ENCODE measurements at regions not wholly inside any gene's neighbourhood (a gene's known extent, or its start where the extent isn't known, plus 50 kb on each side); places are given as distances from the start of the nearest gene placed in this dataset.

DNA sequence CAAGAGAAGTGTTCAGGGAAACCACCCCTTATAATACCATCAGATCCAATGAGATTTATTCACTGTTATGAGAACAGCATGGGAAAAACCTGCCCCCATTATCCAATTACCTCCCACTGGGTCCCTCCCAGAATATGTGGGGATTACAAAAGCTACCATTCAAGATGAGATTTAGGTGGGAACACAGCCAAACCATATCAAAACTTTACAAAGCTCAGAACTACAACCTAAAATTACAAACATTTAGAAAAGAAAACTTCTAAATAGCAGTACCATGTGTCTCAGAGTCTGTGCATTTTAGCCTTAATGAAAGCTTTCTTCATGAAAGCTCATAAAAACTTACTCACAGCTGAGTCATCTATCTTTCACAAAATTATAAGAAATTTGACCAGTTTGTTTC, 1442.8 kb upstream of the PCDH7 start:
- intact Hi-C loops (cut with DNase I): no loop called here
- Histone ChIP-seq H3K27ac (no peak overlapping the region), H3K27me3 (no peaks in the 10 kb centered on the region)

DNA sequence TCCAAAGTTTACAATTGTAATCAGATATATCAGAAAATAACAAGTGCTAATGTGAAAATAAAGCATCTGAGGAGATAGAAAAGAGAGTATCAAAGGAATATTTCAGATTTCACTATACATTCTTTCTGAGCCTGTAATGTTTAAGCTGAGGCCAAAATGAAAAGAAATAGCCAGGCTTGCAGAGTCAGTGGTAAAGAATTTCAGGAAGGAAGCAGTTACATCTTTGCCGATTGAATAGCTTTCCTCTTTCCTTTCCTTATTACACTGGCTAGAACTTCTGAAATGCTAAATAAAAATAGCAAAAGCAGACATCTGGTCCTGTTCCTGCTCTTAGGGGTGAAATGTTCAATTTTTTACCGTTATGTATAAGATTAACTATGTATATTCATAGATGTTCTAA, 1441.6 kb upstream of the PCDH7 start:
- Histone ChIP-seq H3K9me3 (no peaks in the 10 kb centered on the region), H3K4me1 (no peaks in the 10 kb centered on the region), H3K27ac (no peak overlapping the region), H3K27me3 (no peaks in the 10 kb centered on the region), H3K4me3 (no peak overlapping the region), H3K36me3 (no peaks in the 10 kb centered on the region)
- TF ChIP-seq, protein P1, sequence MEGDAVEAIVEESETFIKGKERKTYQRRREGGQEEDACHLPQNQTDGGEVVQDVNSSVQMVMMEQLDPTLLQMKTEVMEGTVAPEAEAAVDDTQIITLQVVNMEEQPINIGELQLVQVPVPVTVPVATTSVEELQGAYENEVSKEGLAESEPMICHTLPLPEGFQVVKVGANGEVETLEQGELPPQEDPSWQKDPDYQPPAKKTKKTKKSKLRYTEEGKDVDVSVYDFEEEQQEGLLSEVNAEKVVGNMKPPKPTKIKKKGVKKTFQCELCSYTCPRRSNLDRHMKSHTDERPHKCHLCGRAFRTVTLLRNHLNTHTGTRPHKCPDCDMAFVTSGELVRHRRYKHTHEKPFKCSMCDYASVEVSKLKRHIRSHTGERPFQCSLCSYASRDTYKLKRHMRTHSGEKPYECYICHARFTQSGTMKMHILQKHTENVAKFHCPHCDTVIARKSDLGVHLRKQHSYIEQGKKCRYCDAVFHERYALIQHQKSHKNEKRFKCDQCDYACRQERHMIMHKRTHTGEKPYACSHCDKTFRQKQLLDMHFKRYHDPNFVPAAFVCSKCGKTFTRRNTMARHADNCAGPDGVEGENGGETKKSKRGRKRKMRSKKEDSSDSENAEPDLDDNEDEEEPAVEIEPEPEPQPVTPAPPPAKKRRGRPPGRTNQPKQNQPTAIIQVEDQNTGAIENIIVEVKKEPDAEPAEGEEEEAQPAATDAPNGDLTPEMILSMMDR (IDR thresholded peaks at IDR 0.05): no peak
- intact Hi-C loops (cut with DNase I): no loop called here
- DNase-seq (ENCODE audit: low spot score in 2 of 2): no peak

More for the DNA sequence above, 1442.8 kb upstream of the PCDH7 start:
- TF ChIP-seq, protein P1 (IDR thresholded peaks at IDR 0.05): no peak
- Histone ChIP-seq H3K36me3 (no peaks in the 10 kb centered on the region), H3K4me3 (no peak overlapping the region), H3K9me3 (no peaks in the 10 kb centered on the region), H3K4me1 (no peaks in the 10 kb centered on the region)
- no peak for DNase-seq (ENCODE audit: low spot score in 2 of 2)

DNA sequence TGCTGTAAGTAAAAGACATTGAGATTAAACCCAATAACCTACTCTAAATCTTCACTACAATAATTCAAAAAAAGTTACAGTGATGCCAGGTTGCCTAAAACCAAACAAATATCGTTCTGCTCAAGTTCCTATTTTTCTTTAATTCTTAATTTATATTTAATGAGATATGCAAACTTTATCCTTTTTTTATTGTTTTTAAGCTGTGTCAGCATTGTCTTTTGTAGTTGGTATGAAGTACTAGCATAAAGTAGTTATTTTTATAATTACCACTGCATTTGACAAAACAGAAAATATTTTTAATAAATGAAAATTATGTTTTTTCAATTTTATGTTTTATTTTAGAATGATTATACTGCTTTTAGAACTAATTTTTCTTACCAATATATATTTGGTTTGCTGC, 1431.1 kb upstream of the PCDH7 start:
- intact Hi-C loops (cut with DNase I): no loop called here

DNA sequence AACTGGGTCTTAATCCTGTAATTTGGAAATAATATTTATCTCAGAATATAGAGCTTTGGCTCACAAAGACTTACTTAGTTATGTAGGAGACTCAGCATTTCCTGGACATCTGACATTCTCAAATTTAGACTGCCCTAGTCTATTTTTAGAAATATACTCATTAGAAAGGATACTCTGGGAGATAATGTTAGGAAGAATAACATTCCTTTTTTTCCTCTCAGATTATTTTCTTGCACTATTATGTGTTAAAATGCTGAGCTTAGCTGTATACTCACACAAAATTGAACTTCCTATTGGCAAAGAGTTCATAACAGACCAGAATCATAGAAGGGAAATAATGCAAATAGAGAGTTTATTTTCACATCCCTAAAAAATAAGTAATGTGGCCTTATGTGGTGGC, 1424.9 kb upstream of the PCDH7 start:
- DNase-seq (ENCODE audit: low spot score in 2 of 2): no peak
- Histone ChIP-seq H3K4me3 (no peak overlapping the region), H3K36me3 (no peaks in the 10 kb centered on the region), H3K9me3 (no peaks in the 10 kb centered on the region), H3K4me1 (no peaks in the 10 kb centered on the region), H3K27me3 (no peaks in the 10 kb centered on the region), H3K27ac (no peak overlapping the region)
- intact Hi-C loops (cut with DNase I): no loop called here
- TF ChIP-seq, protein P1 (IDR thresholded peaks at IDR 0.05): no peak

More for the DNA sequence above, 1431.1 kb upstream of the PCDH7 start:
- Histone ChIP-seq H3K27ac (no peak overlapping the region), H3K36me3 (no peaks in the 10 kb centered on the region), H3K4me3 (no peak overlapping the region), H3K9me3 (no peaks in the 10 kb centered on the region), H3K4me1 (no peaks in the 10 kb centered on the region), H3K27me3 (no peaks in the 10 kb centered on the region)
- TF ChIP-seq, protein P1 (IDR thresholded peaks at IDR 0.05): no peak
- DNase-seq (ENCODE audit: low spot score in 2 of 2): no peak

DNA sequence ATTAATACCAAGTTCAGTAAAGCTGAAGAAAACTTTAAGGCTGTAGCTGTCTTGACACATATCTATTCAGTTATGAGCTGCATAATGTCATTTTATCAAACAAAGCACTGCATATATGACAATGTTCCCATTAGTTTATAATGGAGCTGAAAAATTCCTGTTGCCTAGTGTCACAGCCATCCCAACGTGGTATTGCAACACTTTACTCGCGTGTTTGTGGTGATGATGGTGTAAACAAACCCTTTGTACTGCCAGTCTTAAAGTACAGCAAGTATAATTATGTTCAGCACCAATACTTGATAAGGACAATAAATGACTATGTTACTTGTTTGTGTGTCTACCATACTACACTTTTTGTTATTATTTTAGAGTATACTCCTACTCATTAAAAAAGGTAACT, 1415.6 kb upstream of the PCDH7 start:
- Histone ChIP-seq H3K36me3 (no peaks in the 10 kb centered on the region), H3K9me3 (no peaks in the 10 kb centered on the region), H3K4me3 (no peak overlapping the region), H3K27ac (no peak overlapping the region), H3K27me3 (no peaks in the 10 kb centered on the region), H3K4me1 (no peaks in the 10 kb centered on the region)
- DNase-seq (ENCODE audit: low spot score in 2 of 2): no peak
- intact Hi-C loops (cut with DNase I): no loop called here
- TF ChIP-seq, protein P1 (IDR thresholded peaks at IDR 0.05): no peak

DNA sequence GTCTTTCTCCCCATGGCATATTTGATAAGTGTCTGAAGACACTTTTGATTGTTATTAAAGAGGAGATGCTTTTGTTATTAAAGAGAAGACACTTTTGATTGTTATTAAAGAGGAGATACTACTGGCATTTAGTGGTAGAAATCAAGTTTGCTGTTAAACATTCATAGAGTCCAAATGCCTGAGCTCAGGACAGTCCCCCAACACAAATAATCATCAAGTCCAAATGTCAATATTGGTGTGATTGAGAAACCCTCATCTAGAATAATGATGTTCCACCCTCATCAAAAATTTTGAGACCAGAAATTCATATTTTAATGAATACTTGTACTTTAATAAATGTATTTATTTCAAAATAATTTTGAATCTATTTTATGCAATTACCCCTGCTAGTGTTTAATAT, 1412.9 kb upstream of the PCDH7 start:
- TF ChIP-seq, protein P1 (IDR thresholded peaks at IDR 0.05): no peak
- Histone ChIP-seq H3K36me3 (no peaks in the 10 kb centered on the region), H3K27ac (no peak overlapping the region), H3K4me3 (no peak overlapping the region), H3K27me3 (no peaks in the 10 kb centered on the region), H3K4me1 (no peaks in the 10 kb centered on the region), H3K9me3 (no peaks in the 10 kb centered on the region)
- no peak for DNase-seq (ENCODE audit: low spot score in 2 of 2)
- intact Hi-C loops (cut with DNase I): no loop called here

All from ascending aorta (tissue), 2 donors.